ENCODE measurements at regions not wholly inside any gene's neighbourhood (a gene's known extent, or its start where the extent isn't known, plus 50 kb on each side); places are given as distances from the start of the nearest gene placed in this dataset.
"Not testable (repeated sequence)": the region's sequence is repeated elsewhere in the genome, so short reads cannot be mapped to it uniquely, and the experiment has no call there.

DNA sequence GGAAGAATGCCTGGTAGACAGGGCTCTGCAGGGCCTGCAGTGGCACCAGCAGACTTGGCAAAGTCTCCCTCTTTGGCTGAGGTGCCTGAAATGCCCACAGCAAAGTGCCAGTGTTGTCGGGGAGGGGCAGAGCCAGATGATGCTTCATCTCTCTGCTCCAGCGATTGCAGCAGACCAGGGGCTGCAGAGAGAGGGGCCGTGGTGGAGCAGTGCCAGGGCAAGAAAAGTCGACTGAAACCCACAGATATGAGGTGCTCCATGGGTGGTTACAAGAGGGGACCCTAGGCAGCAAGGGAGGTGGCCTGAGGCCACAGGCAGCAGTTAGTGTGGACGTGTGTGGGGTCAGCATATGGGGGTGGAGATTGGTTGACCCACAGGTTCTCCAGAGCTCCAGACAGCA lies 123.5 kb upstream of the SHH start:
- no peak for FAIRE-seq
- no peak for DNase-seq (ENCODE audit: low read depth in 1 of 2, low spot score in 1 of 2)
- no peak overlapping the region for H3K4me2 ChIP-seq
- WGBS (ENCODE audit: missing lambda C conversion rate) = 47% methylated on average over 5 of the region's 5 CpGs
- no peaks in the 10 kb centered on the region for H3K4me1 ChIP-seq
- CTCF ChIA-PET = interaction anchor here (0.9 kb wide), 1 partner anchor 9 kb away, joined by 3 read pairs; no protein-coding TSS in a partner anchor
- POLR2A ChIA-PET = no interaction called here
- ATAC-seq = no peak
- H3K9me3 ChIP-seq = peaks cover 7% of the 10 kb centered on the region; the same call in 2 of the 3 replicates
- 0 out of 6 replicates have a peak overlapping the region, but pooled peaks of 1 of the 2 experiments have one; percentile 3 for H3K27ac ChIP-seq
- TF ChIP-seq MYC (IDR thresholded peaks at IDR 0.05; ENCODE audit: borderline replicate concordance, low read length) (no peak), HOXB5 (CRISPR knock-in tag; IDR thresholded peaks at IDR 0.05) (no peak), FOSL2 (IDR thresholded peaks at IDR 0.05) (no peak), FOSL2 (CRISPR knock-in tag; IDR thresholded peaks at IDR 0.05) (no peak), HES2 (IDR thresholded peaks at IDR 0.05) (no peak), JUNB (IDR thresholded peaks at IDR 0.05) (no peak), NFE2L2 (conservative IDR thresholded peaks at IDR 0.05; ENCODE audit: low read length) (no peak), RCOR1 (IDR thresholded peaks at IDR 0.05; ENCODE audit: low read depth, low read length) (no peak), ZNF302 (CRISPR knock-in tag; IDR thresholded peaks at IDR 0.05) (no peak), ESRRA (IDR thresholded peaks at IDR 0.05; ENCODE audit: borderline replicate concordance, low read length) (no peak), HOXA7 (CRISPR knock-in tag; IDR thresholded peaks at IDR 0.05) (no peak)
- no peak overlapping the region for H3K4me3 ChIP-seq

- H3K4me1 ChIP-seq = no peaks in the 10 kb centered on the region
- CTCF ChIA-PET = no interaction called here
- H3K27ac ChIP-seq = 0 out of 6 replicates have a peak overlapping the region, but pooled peaks of 1 of the 2 experiments have one; percentile 3
- ATAC-seq (no peak), DNase-seq (ENCODE audit: low read depth in 1 of 2, low spot score in 1 of 2) (no peak), FAIRE-seq (no peak)
- 44% methylated on average over 3 of the region's 3 CpGs for whole genome bisulfite sequencing (ENCODE audit: missing lambda C conversion rate)
- H3K4me3 ChIP-seq = no peak overlapping the region
- H3K9me3 ChIP-seq = peaks cover 7% of the 10 kb centered on the region; the same call in 2 of the 3 replicates
- TF ChIP-seq ESRRA (IDR thresholded peaks at IDR 0.05; ENCODE audit: borderline replicate concordance, low read length) = no peak
- TF ChIP-seq FOSL2 (IDR thresholded peaks at IDR 0.05) = no peak
- TF ChIP-seq FOSL2 (CRISPR knock-in tag; IDR thresholded peaks at IDR 0.05) = no peak
- TF ChIP-seq FOSB (CRISPR knock-in tag; IDR thresholded peaks at IDR 0.05) = no peak
- no peak for TF ChIP-seq KDM1A (IDR thresholded peaks at IDR 0.05; ENCODE audit: low read depth)
- TF ChIP-seq EP300 (IDR thresholded peaks at IDR 0.05) = no peak
- no peak for TF ChIP-seq ZNF302 (CRISPR knock-in tag; IDR thresholded peaks at IDR 0.05)
- no peak for TF ChIP-seq HMGXB4 (CRISPR knock-in tag; IDR thresholded peaks at IDR 0.05; ENCODE audit: borderline replicate concordance)
- TF ChIP-seq HDAC2 (IDR thresholded peaks at IDR 0.05) = no peak
- TF ChIP-seq KDM5A (IDR thresholded peaks at IDR 0.05) = no peak
- TF ChIP-seq MAFK (IDR thresholded peaks at IDR 0.05; ENCODE audit: partially characterized antibody) = no peak
- no peak for TF ChIP-seq MAZ (IDR thresholded peaks at IDR 0.05; ENCODE audit: borderline replicate concordance, low read depth, low read length)
- TF ChIP-seq E2F6 (IDR thresholded peaks at IDR 0.05; ENCODE audit: borderline replicate concordance, low read depth) = no peak
- no peak for TF ChIP-seq CHD4 (IDR thresholded peaks at IDR 0.05; ENCODE audit: borderline replicate concordance)
- TF ChIP-seq ATOH8 (CRISPR knock-in tag; IDR thresholded peaks at IDR 0.05; ENCODE audit: low read depth) = no peak
- TF ChIP-seq CHD2 (IDR thresholded peaks at IDR 0.05; ENCODE audit: low read length, partially characterized antibody) = no peak
- TF ChIP-seq ZSCAN20 (CRISPR knock-in tag; IDR thresholded peaks at IDR 0.05) = no peak
- POLR2A ChIA-PET = no interaction called here
- no peak overlapping the region for H3K4me2 ChIP-seq
These were observed 122.8 kb upstream of the SHH start for GRCh38 chr7:155935005-155935557.

- not testable (repeated sequence) for H3K9me3 ChIP-seq
These were observed 120.1 kb upstream of the SHH start for GRCh38 chr7:155932324-155932723.

More at GRCh38 chr7:155932324-155932723, 120.1 kb upstream of the SHH start:
- FAIRE-seq; H3K4me2 ChIP-seq; DNase-seq (ENCODE audit: low read depth in 1 of 2, low spot score in 1 of 2); H3K4me3 ChIP-seq; POLR2A ChIA-PET; H3K27ac ChIP-seq; ATAC-seq; H3K4me1 ChIP-seq: not testable (repeated sequence)
- CTCF ChIA-PET = interaction anchor here (2.1 kb wide), 1 partner anchor 11 kb away, joined by 7 read pairs; no protein-coding TSS in a partner anchor
- 66% methylated on average over 9 of the region's 10 CpGs for WGBS (ENCODE audit: missing lambda C conversion rate)
